B cell (primary cell): ENCODE measurements at regions not wholly inside any gene's neighbourhood (a gene's known extent, or its start where the extent isn't known, plus 50 kb on each side); places are given as distances from the start of the nearest gene placed in this dataset.

Source experiments
- EZH2 ChIP-seq: IDR thresholded peaks from 2 replicates; pipeline ENCODE4 v1.6.1; 2012; ENCODE audit warnings: borderline replicate concordance, low read depth, mild to moderate bottlenecking, moderate library complexity, low read length; ENCODE audit not compliant: insufficient read depth, poor library complexity, severe bottlenecking
- TF ChIP-seq, protein P1 (sequence below): fragments of 200-600 bp; IDR thresholded peaks from one replicate; pipeline ENCODE4 v1.8.0; 2022; ENCODE audit warnings: antibody characterized with exemption, mild to moderate bottlenecking

DNA sequence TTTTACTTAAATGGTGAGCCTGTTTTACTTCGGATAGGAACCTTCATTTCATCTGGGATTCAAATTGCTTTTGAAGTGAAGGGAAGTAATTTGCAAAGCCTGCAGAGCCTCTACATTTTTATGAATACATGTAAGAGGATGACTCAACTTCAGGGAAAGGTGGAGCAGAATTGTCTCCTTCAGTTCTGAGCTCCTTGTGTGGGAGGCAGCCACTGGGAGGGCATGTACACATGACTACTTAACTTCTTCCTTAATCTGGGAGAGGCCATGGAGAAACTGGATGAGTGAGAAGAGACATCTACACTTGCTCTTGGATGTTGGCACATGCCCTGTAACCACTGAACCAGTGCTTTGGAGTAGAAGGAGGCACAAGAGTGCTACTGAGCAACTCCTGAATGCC, 145.1 kb upstream of the NRSN1 start:
- TF ChIP-seq EZH2: no peak
- TF ChIP-seq, protein P1, sequence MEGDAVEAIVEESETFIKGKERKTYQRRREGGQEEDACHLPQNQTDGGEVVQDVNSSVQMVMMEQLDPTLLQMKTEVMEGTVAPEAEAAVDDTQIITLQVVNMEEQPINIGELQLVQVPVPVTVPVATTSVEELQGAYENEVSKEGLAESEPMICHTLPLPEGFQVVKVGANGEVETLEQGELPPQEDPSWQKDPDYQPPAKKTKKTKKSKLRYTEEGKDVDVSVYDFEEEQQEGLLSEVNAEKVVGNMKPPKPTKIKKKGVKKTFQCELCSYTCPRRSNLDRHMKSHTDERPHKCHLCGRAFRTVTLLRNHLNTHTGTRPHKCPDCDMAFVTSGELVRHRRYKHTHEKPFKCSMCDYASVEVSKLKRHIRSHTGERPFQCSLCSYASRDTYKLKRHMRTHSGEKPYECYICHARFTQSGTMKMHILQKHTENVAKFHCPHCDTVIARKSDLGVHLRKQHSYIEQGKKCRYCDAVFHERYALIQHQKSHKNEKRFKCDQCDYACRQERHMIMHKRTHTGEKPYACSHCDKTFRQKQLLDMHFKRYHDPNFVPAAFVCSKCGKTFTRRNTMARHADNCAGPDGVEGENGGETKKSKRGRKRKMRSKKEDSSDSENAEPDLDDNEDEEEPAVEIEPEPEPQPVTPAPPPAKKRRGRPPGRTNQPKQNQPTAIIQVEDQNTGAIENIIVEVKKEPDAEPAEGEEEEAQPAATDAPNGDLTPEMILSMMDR: no peak
